Endothelial cell of umbilical vein (primary cell): ENCODE measurements at regions not wholly inside any gene's neighbourhood (a gene's known extent, or its start where the extent isn't known, plus 50 kb on each side); places are given as distances from the start of the nearest gene placed in this dataset.

ENCODE experiments used
- BruUV-seq: library from RNA; stranded (reverse); fragments of 400-500 nt; replicated peaks from 2 replicates; lab custom pipeline; 2021; lab: Mats Ljungman, UMichigan
- CTCF ChIA-PET: fragments of 300-600, 350-600 bp; sonication (Branson Sonifier 250); formaldehyde crosslinking; loops from one replicate; lab custom pipeline; 2021; ENCODE audit warnings: antibody characterized with exemption, inconsistent platforms; lab: Charles Lee
- POLR2A ChIA-PET: fragments of 300-600, 350-600 bp; sonication (Branson Sonifier 250); formaldehyde crosslinking; loops from one replicate; lab custom pipeline; 2021; ENCODE audit warnings: antibody characterized with exemption, inconsistent platforms; lab: Charles Lee
- DNase-seq: peaks from one replicate; pipeline ENCODE4 v3.0.0-alpha.2; 2011; ENCODE audit warnings: low read depth, low spot score
- FAIRE-seq: peaks from 2 replicates; lab custom pipeline; 2011; peaks lifted over from hg19 to GRCh38; lab: Jason Lieb, UNC
- H2AFZ ChIP-seq: 2 replicates; pipeline ENCODE4 v1.6.0; 2012; ENCODE audit warnings: low read depth, low read length, control low read depth, inconsistent platforms
- H3K27ac ChIP-seq: 2 replicates; pipeline ENCODE4 v1.5.1; 2011; ENCODE audit warnings: low read depth, mild to moderate bottlenecking, control low read depth, low read length, moderate library complexity; ENCODE audit not compliant: insufficient read depth
- H3K27me3 ChIP-seq, 2 experiments: 2 replicates each; pipeline versions ENCODE4 v1.6.0 to v1.6.1; 2011; ENCODE audit warnings: low read length in 2 of 2, mixed read lengths in 1 of 2; ENCODE audit not compliant: control insufficient read depth in 2 of 2, insufficient read depth in 2 of 2
- H3K36me3 ChIP-seq, 2 experiments: 2 replicates in 1 of 2; 3 replicates in 1 of 2; pipeline ENCODE4 v1.5.1; 2011; ENCODE audit warnings: low read length in 2 of 2, mild to moderate bottlenecking in 1 of 2, moderate library complexity in 1 of 2; ENCODE audit not compliant: control insufficient read depth in 2 of 2, insufficient read depth in 2 of 2; ENCODE audit errors: extremely low read depth in 1 of 2
- H3K4me1 ChIP-seq: 3 replicates; pipeline ENCODE4 v1.5.1; 2011; ENCODE audit warnings: mild to moderate bottlenecking, low read length; ENCODE audit not compliant: control insufficient read depth, insufficient read depth; ENCODE audit errors: extremely low read depth
- H3K4me2 ChIP-seq: 2 replicates; pipeline ENCODE4 v1.6.1; 2011; ENCODE audit warnings: low read length, control low read depth, mixed read lengths; ENCODE audit not compliant: insufficient read depth
- H3K4me3 ChIP-seq, 3 experiments: fragments of 200-600 bp in 1 of 3; sonication (generic), shearing (Covaris generic) in 1 of 3; replicated peaks in 1 of 3; 2 replicates each; pipeline ENCODE4 v1.5.1; 2011 to 2016; ENCODE audit warnings: control low read depth in 3 of 3, low read length in 3 of 3, mild to moderate bottlenecking in 2 of 3, inconsistent platforms in 1 of 3, low read depth in 1 of 3, moderate library complexity in 1 of 3; ENCODE audit not compliant: insufficient read depth in 1 of 3
- H3K79me2 ChIP-seq: 2 replicates; pipeline ENCODE4 v1.6.0; 2012; ENCODE audit warnings: low read length, inconsistent platforms; ENCODE audit not compliant: control insufficient read depth, insufficient read depth
- H3K9ac ChIP-seq: replicated peaks from 2 replicates; pipeline ENCODE3; 2011; ENCODE audit warnings: low read length, control low read depth; ENCODE audit not compliant: insufficient read depth; ENCODE audit errors: extremely low read depth
- H3K9me1 ChIP-seq: replicated peaks from 3 replicates; pipeline ENCODE4 v1.6.0; 2011; ENCODE audit warnings: mild to moderate bottlenecking, low read length; ENCODE audit not compliant: control insufficient read depth, insufficient read depth; ENCODE audit errors: extremely low read depth
- H3K9me3 ChIP-seq: replicated peaks from 2 replicates; pipeline ENCODE4 v1.5.1; 2012; ENCODE audit warnings: low read length, inconsistent platforms; ENCODE audit not compliant: control insufficient read depth, insufficient read depth
- H4K20me1 ChIP-seq: replicated peaks from 2 replicates; pipeline ENCODE3; 2011; ENCODE audit warnings: mild to moderate bottlenecking, low read length; ENCODE audit not compliant: control insufficient read depth, insufficient read depth; ENCODE audit errors: extremely low read depth
- CTCF ChIP-seq, 2 donors: IDR thresholded peaks; 1 replicate in 1 of 2; 2 replicates in 1 of 2; pipeline ENCODE4 v1.5.1; 2011; ENCODE audit warnings: low read length in 2 of 2, mild to moderate bottlenecking in 2 of 2, moderate library complexity in 2 of 2, control low read depth in 1 of 2, inconsistent platforms in 1 of 2, low read depth in 1 of 2; ENCODE audit not compliant: insufficient read depth in 1 of 2; ENCODE audit errors: extremely low read depth in 1 of 2
- EZH2 ChIP-seq: IDR thresholded peaks from 2 replicates; pipeline ENCODE4 v1.6.1; 2012; ENCODE audit warnings: borderline replicate concordance, low read depth, mild to moderate bottlenecking, moderate library complexity, low read length, inconsistent platforms; ENCODE audit not compliant: severe bottlenecking
- FOS ChIP-seq: IDR thresholded peaks from 2 replicates; pipeline ENCODE4 v1.6.1; 2011; ENCODE audit warnings: mild to moderate bottlenecking, low read length, moderate library complexity, borderline replicate concordance; ENCODE audit not compliant: insufficient read depth
- GATA2 ChIP-seq: IDR thresholded peaks from 2 replicates; pipeline ENCODE4 v1.7.0; 2011; ENCODE audit warnings: low read depth, mild to moderate bottlenecking, moderate library complexity, mixed read lengths, low read length; ENCODE audit not compliant: insufficient read length, insufficient read depth
- JUN ChIP-seq: IDR thresholded peaks from 2 replicates; pipeline ENCODE4 v1.6.1; 2011; ENCODE audit warnings: borderline replicate concordance, low read depth; ENCODE audit not compliant: insufficient read length, insufficient read depth
- MAX ChIP-seq: IDR thresholded peaks from 2 replicates; pipeline ENCODE4 v1.6.1; 2011; ENCODE audit not compliant: insufficient read depth, insufficient read length
- MYC ChIP-seq: IDR thresholded peaks from one replicate; pipeline ENCODE4 v1.6.1; 2011; ENCODE audit warnings: mild to moderate bottlenecking, low read depth, low read length
- POLR2A ChIP-seq: IDR thresholded peaks from 2 replicates; pipeline ENCODE4 v1.6.1; 2012; ENCODE audit warnings: low read depth, mild to moderate bottlenecking, control low read depth, low read length
- POLR2AphosphoS5 ChIP-seq: IDR thresholded peaks from 2 replicates; pipeline ENCODE4 v1.6.1; 2012; ENCODE audit warnings: low read depth, mild to moderate bottlenecking, control low read depth, low read length, moderate library complexity; ENCODE audit not compliant: insufficient read depth
- dilution Hi-C: fragments of 300-500 bp; cut with MboI; formaldehyde crosslinking; loops from one replicate; pipeline ENCODE4 v1.15.0; 2019; ENCODE audit warnings: low sequenced_read_pairs; ENCODE audit not compliant: extremely low pct_ligation_motif_present
- intact Hi-C: fragments of 100-400 bp; cut with micrococcal nuclease; formaldehyde crosslinking; loops from one replicate; pipeline ENCODE4 v1.10.0; 2022

DNA sequence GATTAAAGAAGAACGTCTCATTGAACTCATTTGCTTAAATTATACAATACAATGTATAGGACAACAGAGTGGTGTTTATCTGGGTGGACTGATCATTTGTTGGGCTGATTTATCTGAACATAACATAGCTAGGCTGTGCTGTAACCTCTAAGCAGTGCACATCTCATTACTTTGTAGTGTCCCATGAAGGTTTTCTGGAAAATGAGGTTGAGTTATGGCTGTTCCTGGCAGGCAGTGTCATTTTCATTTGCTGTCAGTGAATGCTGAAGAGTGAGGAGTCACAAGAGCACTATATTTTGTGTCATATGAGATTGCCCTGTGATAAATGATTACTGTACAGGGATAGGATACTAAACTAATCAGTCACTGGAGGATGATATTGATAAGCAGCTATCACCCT, 340.2 kb downstream of the HS3ST3B1 start:
- Histone ChIP-seq H3K9ac (no peak overlapping the region), H3K79me2 (no peaks in the 10 kb centered on the region), H3K36me3 (no peaks in the 10 kb centered on the region), H3K9me3 (peaks cover 4% of the 10 kb centered on the region), H3K27me3 (no peaks in the 10 kb centered on the region), H4K20me1 (no peaks in the 10 kb centered on the region), H3K9me1 (no peaks in the 10 kb centered on the region), H2AFZ (no peak overlapping the region), H3K4me2 (no peak overlapping the region), H3K4me3 (no peak overlapping the region), H3K27ac (no peak overlapping the region), H3K4me1 (no peaks in the 10 kb centered on the region)
- ChIA-PET CTCF (no interaction called here), POLR2A (no interaction called here)
- no peak for DNase-seq
- FAIRE-seq: no peak
- no peak for TF ChIP-seq MYC
- no peak for TF ChIP-seq MAX
- TF ChIP-seq JUN: no peak
- no peak for TF ChIP-seq CTCF (IDR thresholded peaks at IDR 0.05; ENCODE audit: extremely low read depth in 1 of 2, insufficient read depth in 1 of 2, low read depth in 1 of 2, low read length in 2 of 2)
- no peak for TF ChIP-seq FOS
- TF ChIP-seq POLR2AphosphoS5: no peak
- TF ChIP-seq POLR2A: no peak
- no peak for TF ChIP-seq GATA2
- no peak for TF ChIP-seq EZH2
- dilution Hi-C loops (no loop called here), intact Hi-C loops (no loop called here)
- BruUV-seq: no TSS peak
